Upper lobe of left lung (tissue), 4 donors: ENCODE measurements at regions not wholly inside any gene's neighbourhood (a gene's known extent, or its start where the extent isn't known, plus 50 kb on each side); places are given as distances from the start of the nearest gene placed in this dataset.

Source experiments
- CTCF ChIP-seq, 6 experiments: fragments of 450-650 bp in 4 of 6; fragments of 200-600 bp in 2 of 6; sonication (generic) in 2 of 6; IDR thresholded peaks; one replicate each; pipeline ENCODE4 v1.5.1; 2016 to 2019; ENCODE audit warnings: antibody characterized with exemption in 6 of 6
- EP300 ChIP-seq, 4 donors: sonication (generic); formaldehyde crosslinking; IDR thresholded peaks; one replicate each; pipeline ENCODE4 v1.5.1; 2017; ENCODE audit warnings: antibody characterized with exemption in 4 of 4, control low read depth in 2 of 4

GRCh38 chr11:28657378-28658030, 549.3 kb downstream of the METTL15 start:
- TF ChIP-seq EP300 (IDR thresholded peaks at IDR 0.05) (no peak), CTCF (IDR thresholded peaks at IDR 0.05) (no peak)
